ENCODE measurements at regions not wholly inside any gene's neighbourhood (a gene's known extent, or its start where the extent isn't known, plus 50 kb on each side); places are given as distances from the start of the nearest gene placed in this dataset.

DNA sequence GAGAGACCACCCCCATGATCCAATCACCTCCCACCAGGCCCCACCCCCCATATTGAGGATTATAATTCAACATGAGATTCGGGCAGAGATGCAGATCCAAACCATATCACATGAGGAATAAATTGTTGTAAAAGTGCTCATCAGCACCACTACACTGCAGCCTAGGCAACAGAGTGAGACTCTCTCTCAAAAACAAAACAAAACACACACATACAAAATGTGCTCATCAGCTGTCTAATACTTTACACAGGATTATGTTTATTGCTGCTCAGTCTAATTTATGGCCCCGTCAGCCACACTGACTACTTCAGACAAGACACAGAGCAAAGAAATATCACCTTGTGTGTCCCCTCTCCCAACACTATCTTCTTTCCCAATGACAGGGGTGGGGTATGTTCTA is 72.9 kb upstream of the PPM1J start:
- DNase-seq (ENCODE audit: low read depth): no peak

DNA sequence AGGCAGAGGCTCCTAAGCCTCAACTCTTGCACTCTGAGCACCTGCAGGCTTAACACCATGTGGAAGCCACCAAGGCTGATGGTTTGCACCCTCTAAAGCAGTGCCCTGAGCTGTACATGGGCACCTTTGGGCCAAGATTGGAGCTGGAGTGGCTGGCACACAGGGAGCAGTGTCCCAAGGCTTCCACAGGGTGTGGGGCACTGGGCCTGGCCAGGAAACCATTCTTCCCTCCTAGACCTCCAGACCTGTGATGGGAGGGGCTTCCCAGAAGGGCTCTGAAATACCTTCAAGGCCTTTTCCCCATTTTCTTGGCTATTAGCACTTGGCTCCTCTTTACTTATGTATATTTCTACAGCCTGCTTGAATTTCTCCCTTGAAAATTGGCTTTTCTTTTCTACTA is 67.9 kb upstream of the PPM1J start:
- DNase-seq (ENCODE audit: low read depth): no peak

GRCh38 chr1:112779665-112780526 is 64.8 kb upstream of the PPM1J start:
- no peak for DNase-seq (ENCODE audit: low read depth)

DNA sequence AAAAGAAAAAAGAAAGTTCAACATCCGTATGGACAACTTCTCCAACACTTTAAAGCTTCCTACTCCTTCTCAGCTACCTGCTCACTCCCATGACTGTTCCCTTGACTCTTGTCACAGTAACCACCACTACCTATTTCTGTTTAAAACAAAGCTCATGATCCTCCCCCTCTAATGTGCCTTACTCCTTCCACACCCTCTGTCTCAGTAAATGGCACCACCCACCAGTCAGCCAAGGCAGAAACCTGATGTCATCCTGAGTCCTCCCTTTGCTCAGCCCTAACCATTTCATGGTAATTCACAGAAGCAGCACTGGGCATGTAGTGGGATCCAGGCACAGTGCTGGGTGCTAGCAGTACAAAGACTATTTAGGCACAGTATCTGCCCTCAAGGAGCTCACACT is 63.0 kb upstream of the PPM1J start:
- DNase-seq (ENCODE audit: low read depth): no peak

- DNase-seq (ENCODE audit: low read depth): no peak
Measured at GRCh38 chr1:112776688-112777087, 61.6 kb upstream of the PPM1J start.

GRCh38 chr1:112772781-112773180 is 57.6 kb upstream of the PPM1J start:
- no peak for DNase-seq (ENCODE audit: low read depth)

DNA sequence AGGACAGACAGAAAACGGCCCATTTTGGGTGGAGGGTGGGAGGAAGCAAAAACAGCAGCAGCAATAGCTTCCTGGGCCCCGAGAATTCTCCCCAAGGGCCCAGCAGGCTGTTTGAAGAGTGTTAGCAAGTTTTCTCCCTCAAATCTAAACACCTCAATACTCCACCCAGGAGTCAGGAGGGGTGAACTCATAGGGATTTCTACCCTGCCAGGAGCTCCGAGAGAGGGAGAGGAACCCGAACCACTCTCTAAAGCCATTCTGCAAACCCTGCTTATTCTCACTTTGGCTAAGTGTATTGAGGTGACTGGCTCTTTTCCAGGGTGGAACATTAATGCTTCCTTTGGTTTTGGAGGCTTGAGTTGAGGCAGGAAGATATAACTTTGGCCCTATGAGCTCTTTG is 55.6 kb upstream of the PPM1J start:
- DNase-seq (ENCODE audit: low read depth): no peak

DNA sequence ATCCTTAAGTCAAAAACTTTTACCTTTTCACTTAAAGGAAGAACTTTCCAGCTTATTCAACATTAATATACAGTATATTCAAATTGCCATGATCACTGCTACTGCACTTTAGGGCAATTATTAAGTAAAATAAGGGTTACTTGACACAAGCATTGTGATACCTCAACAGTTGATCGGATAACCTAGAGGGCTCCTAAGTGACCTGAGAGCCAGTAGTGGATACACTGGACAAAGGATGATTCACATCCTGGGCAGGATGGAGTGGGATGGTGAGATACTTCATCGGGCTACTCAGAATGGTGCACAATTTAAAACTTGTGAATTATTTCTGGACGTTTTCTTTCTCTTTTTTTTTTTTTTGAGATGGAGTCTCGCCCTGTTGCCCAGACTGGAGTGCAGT is 54.5 kb upstream of the PPM1J start:
- no peak for DNase-seq (ENCODE audit: low read depth)

- DNase-seq (ENCODE audit: low read depth): peak; percentile 18
Measured at GRCh38 chr1:112767646-112768045, 52.5 kb upstream of the PPM1J start.
